GM23248 (cell line): ENCODE measurements at regions not wholly inside any gene's neighbourhood (a gene's known extent, or its start where the extent isn't known, plus 50 kb on each side); places are given as distances from the start of the nearest gene placed in this dataset.

Experiments used
- DNase-seq: peaks from one replicate; pipeline ENCODE4 v3.0.0-alpha.2; 2015
- H2AFZ ChIP-seq: fragments of 200-600 bp; sonication (generic); 2 replicates; pipeline ENCODE4 v1.6.1; 2016; ENCODE audit warnings: antibody characterized with exemption
- H3F3A ChIP-seq: fragments of 200-600 bp; sonication (generic); 2 replicates; pipeline ENCODE4 v1.6.1; 2016; ENCODE audit warnings: mild to moderate bottlenecking, antibody characterized with exemption, mixed run types; ENCODE audit not compliant: insufficient read depth
- H3K27ac ChIP-seq: fragments of 200-600 bp; sonication (generic); 2 replicates; pipeline ENCODE4 v1.5.1; 2016; ENCODE audit warnings: mild to moderate bottlenecking
- H3K27me3 ChIP-seq: fragments of 200-600 bp; sonication (generic); replicated peaks from 2 replicates; pipeline ENCODE4 v1.6.1; 2016; ENCODE audit warnings: mild to moderate bottlenecking; ENCODE audit not compliant: insufficient read depth
- H3K36me3 ChIP-seq: fragments of 200-600 bp; sonication (generic); 2 replicates; pipeline ENCODE4 v1.6.1; 2016; ENCODE audit warnings: low read depth, mild to moderate bottlenecking
- H3K4me1 ChIP-seq: fragments of 200-600 bp; sonication (generic); 2 replicates; pipeline ENCODE4 v1.6.1; 2016; ENCODE audit warnings: mild to moderate bottlenecking; ENCODE audit not compliant: insufficient read depth
- H3K4me2 ChIP-seq: fragments of 200-600 bp; sonication (generic); one replicate; pipeline ENCODE4 v1.6.1; 2016; ENCODE audit warnings: mild to moderate bottlenecking; ENCODE audit not compliant: unreplicated experiment
- H3K4me3 ChIP-seq: fragments of 200-600 bp; sonication (generic); 2 replicates; pipeline ENCODE4 v1.5.1; 2016; ENCODE audit warnings: mild to moderate bottlenecking
- H3K79me2 ChIP-seq: fragments of 200-600 bp; sonication (generic); 2 replicates; pipeline ENCODE4 v1.6.1; 2016; ENCODE audit warnings: mild to moderate bottlenecking; ENCODE audit not compliant: insufficient read depth
- H3K9ac ChIP-seq: fragments of 200-600 bp; sonication (generic); 2 replicates; pipeline ENCODE4 v1.6.1; 2016; ENCODE audit warnings: mild to moderate bottlenecking
- H3K9me2 ChIP-seq: fragments of 200-600 bp; sonication (generic); 2 replicates; pipeline ENCODE4 v1.6.1; 2016; ENCODE audit warnings: mixed run types, mild to moderate bottlenecking, moderate library complexity; ENCODE audit not compliant: insufficient read depth
- H3K9me3 ChIP-seq: fragments of 200-600 bp; sonication (generic); one replicate; pipeline ENCODE4 v1.6.1; 2017; ENCODE audit warnings: low read depth
- H4K20me1 ChIP-seq: fragments of 200-600 bp; sonication (generic); 2 replicates; pipeline ENCODE4 v1.6.0; 2016; ENCODE audit not compliant: insufficient read depth
- EZH2 ChIP-seq: fragments of 200-600 bp; sonication (generic); IDR thresholded peaks from 2 replicates; pipeline ENCODE4 v1.6.1; 2018; ENCODE audit warnings: antibody characterized with exemption, mild to moderate bottlenecking; ENCODE audit not compliant: insufficient read depth, poor library complexity, severe bottlenecking
- EZH2phosphoT487 ChIP-seq: fragments of 200-600 bp; sonication (generic); IDR thresholded peaks from 2 replicates; pipeline ENCODE4 v1.6.1; 2018; ENCODE audit warnings: antibody characterized with exemption, moderate library complexity, mild to moderate bottlenecking, low read depth; ENCODE audit not compliant: insufficient read depth
- WGBS, 2 experiments: methylation state at CpG; one replicate each; pipeline ENCODE4 v1.1.6; 2015 to 2017; ENCODE audit warnings: low lambda C conversion rate in 2 of 2, low coverage in 1 of 2; ENCODE audit errors: missing lambda C conversion rate in 2 of 2; 5-methylcytosine and 5-hydroxymethylcytosine counted together
- in situ Hi-C: fragments of 300-500 bp; cut with MboI; formaldehyde crosslinking; loops from 2 replicates; pipeline ENCODE4 v1.15.0; 2020

DNA sequence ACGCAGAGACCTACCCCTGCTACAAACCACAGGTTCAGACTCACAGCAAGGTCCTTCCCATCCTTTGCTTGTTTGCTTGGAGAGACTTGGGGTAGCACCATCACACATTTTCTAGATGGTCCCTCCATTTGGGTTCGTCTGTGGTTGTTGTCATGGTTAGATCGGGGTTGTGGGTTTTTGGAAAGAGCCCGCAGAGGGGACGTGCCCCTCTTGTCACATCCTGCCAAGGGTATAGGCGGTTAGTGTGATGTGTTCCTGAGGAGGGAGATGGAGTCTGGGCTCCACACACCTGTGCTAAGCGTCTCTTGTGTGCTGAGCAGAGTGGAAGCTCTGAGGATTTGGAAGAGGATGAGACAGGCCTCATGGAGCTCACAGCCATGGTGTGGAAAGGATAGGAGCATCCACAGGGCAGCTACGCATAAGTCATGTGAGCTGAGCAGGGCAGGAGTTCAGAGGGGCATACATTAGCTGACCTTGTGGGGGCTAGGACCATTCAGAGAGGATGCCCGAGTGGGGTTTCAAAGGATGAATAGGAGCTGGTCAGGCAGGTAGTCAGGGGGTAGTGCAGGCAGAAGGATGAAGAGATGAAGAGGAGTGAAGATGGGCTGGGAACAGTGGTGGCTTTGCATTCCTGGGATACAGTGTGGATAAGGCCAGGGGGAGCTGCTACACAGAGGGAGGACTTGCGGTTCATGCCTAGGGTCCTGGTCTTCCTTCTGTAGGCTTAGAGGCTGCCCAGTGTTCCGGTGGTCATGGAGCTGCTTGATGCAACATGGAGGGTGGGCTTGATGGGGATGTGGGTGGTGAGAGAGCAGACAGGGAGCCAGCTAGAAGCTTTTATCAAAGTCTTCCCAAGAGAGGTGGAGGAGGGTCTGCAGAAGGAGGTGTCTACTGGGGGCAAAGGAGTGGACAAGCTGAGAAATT lies 62.9 kb downstream of the ACKR3 start:
- no peaks in the 10 kb centered on the region for H3K9me3 ChIP-seq
- H3K9me2 ChIP-seq = no peaks in the 10 kb centered on the region
- H2AFZ ChIP-seq = no peak overlapping the region
- H3K4me1 ChIP-seq = no peaks in the 10 kb centered on the region
- no peak overlapping the region for H3K9ac ChIP-seq
- WGBS, 2 experiments = 85% methylated on average over 11 of the region's 11 CpGs
- no peak for DNase-seq
- no peak overlapping the region for H3K4me2 ChIP-seq
- in situ Hi-C loops = no loop called here
- H3F3A ChIP-seq = no peaks in the 10 kb centered on the region
- no peaks in the 10 kb centered on the region for H3K79me2 ChIP-seq
- no peak overlapping the region for H3K27ac ChIP-seq
- H3K27me3 ChIP-seq = 0 out of 2 replicates have a peak, but pooled peaks cover 6% of the 10 kb centered on the region
- H3K4me3 ChIP-seq = no peak overlapping the region
- H3K36me3 ChIP-seq = no peaks in the 10 kb centered on the region
- no peaks in the 10 kb centered on the region for H4K20me1 ChIP-seq
- no peak for TF ChIP-seq EZH2
- TF ChIP-seq EZH2phosphoT487 = no peak

DNA sequence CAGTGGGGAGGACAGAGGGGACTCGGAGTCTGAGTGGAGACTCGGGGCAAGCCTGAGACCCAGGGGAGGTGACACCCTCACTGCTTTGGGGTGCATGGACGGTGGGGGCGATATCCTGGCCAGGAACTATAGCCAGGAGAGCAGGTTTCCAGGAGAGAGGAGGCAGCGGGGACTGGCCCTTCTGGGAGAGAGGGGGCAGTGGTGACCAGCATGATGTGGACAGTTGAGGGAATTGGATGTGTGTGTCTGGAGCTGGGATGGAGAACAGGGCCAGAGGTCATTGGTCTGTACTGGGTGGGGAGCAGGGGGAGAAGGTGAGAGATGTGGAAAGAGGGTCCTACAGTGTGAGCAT lies 63.6 kb downstream of the ACKR3 start:
- H3K27ac ChIP-seq = no peak overlapping the region
- in situ Hi-C loops = no loop called here
- TF ChIP-seq EZH2phosphoT487 (no peak), EZH2 (no peak)

GRCh38 chr2:236633775-236634560 lies 64.3 kb downstream of the ACKR3 start:
- Histone ChIP-seq H3K9me2 (no peaks in the 10 kb centered on the region), H3K79me2 (no peaks in the 10 kb centered on the region), H4K20me1 (no peaks in the 10 kb centered on the region), H3F3A (no peaks in the 10 kb centered on the region), H3K4me1 (no peaks in the 10 kb centered on the region), H3K9me3 (no peaks in the 10 kb centered on the region), H3K9ac (no peak overlapping the region), H3K36me3 (no peaks in the 10 kb centered on the region), H3K4me3 (no peak overlapping the region), H2AFZ (no peak overlapping the region), H3K4me2 (no peak overlapping the region), H3K27me3 (0 out of 2 replicates have a peak, but pooled peaks cover 6% of the 10 kb centered on the region), H3K27ac (no peak overlapping the region)
- in situ Hi-C loops = no loop called here
- 89 to 90% methylated on average over 25 to 26 of the region's 26 CpGs for WGBS, 2 experiments
- no peak for DNase-seq
- no peak for TF ChIP-seq EZH2phosphoT487
- no peak for TF ChIP-seq EZH2

More for the DNA sequence above, 63.6 kb downstream of the ACKR3 start:
- Histone ChIP-seq H3K4me3 (no peak overlapping the region), H3K4me2 (no peak overlapping the region), H3K79me2 (no peaks in the 10 kb centered on the region), H3K9me3 (no peaks in the 10 kb centered on the region), H3K9me2 (no peaks in the 10 kb centered on the region), H2AFZ (no peak overlapping the region), H4K20me1 (no peaks in the 10 kb centered on the region), H3K27me3 (0 out of 2 replicates have a peak, but pooled peaks cover 6% of the 10 kb centered on the region), H3F3A (no peaks in the 10 kb centered on the region), H3K36me3 (no peaks in the 10 kb centered on the region), H3K9ac (no peak overlapping the region), H3K4me1 (no peaks in the 10 kb centered on the region)
- no peak for DNase-seq
- WGBS, 2 experiments = 74 to 75% methylated on average over 5 of the region's 5 CpGs

GRCh38 chr2:236636261-236636660 lies 66.6 kb downstream of the ACKR3 start:
- H3F3A ChIP-seq = no peaks in the 10 kb centered on the region
- H3K36me3 ChIP-seq = no peaks in the 10 kb centered on the region
- no peak overlapping the region for H2AFZ ChIP-seq
- no peak overlapping the region for H3K4me3 ChIP-seq
- WGBS, 2 experiments = 90 to 91% methylated on average over 7 of the region's 7 CpGs
- no peaks in the 10 kb centered on the region for H4K20me1 ChIP-seq
- no peak overlapping the region for H3K9ac ChIP-seq
- in situ Hi-C loops = no loop called here
- H3K27ac ChIP-seq = no peak overlapping the region
- no peaks in the 10 kb centered on the region for H3K4me1 ChIP-seq
- H3K27me3 ChIP-seq = 0 out of 2 replicates have a peak, but pooled peaks cover 6% of the 10 kb centered on the region
- no peaks in the 10 kb centered on the region for H3K79me2 ChIP-seq
- H3K4me2 ChIP-seq = no peak overlapping the region
- H3K9me2 ChIP-seq = no peaks in the 10 kb centered on the region
- no peak for DNase-seq
- TF ChIP-seq EZH2phosphoT487 = no peak
- no peak for TF ChIP-seq EZH2
- no peaks in the 10 kb centered on the region for H3K9me3 ChIP-seq
